OCI-LY1 (cell line): ENCODE measurements at regions not wholly inside any gene's neighbourhood (a gene's known extent, or its start where the extent isn't known, plus 50 kb on each side); places are given as distances from the start of the nearest gene placed in this dataset.

Experiments used
- CTCF ChIP-seq: fragments of 200-600 bp; sonication (generic), shearing (Covaris generic); IDR thresholded peaks from 2 replicates; pipeline ENCODE4 v1.5.1; 2017; ENCODE audit warnings: mild to moderate bottlenecking, antibody characterized with exemption, low read length, moderate library complexity, mixed read lengths
- EZH2 ChIP-seq: fragments of 200-600 bp; sonication (generic), shearing (Covaris generic); IDR thresholded peaks from 2 replicates; pipeline ENCODE4 v1.8.0; 2017; ENCODE audit warnings: borderline replicate concordance, mixed run types, mild to moderate bottlenecking, antibody characterized with exemption, low read length, moderate library complexity, mixed read lengths

DNA sequence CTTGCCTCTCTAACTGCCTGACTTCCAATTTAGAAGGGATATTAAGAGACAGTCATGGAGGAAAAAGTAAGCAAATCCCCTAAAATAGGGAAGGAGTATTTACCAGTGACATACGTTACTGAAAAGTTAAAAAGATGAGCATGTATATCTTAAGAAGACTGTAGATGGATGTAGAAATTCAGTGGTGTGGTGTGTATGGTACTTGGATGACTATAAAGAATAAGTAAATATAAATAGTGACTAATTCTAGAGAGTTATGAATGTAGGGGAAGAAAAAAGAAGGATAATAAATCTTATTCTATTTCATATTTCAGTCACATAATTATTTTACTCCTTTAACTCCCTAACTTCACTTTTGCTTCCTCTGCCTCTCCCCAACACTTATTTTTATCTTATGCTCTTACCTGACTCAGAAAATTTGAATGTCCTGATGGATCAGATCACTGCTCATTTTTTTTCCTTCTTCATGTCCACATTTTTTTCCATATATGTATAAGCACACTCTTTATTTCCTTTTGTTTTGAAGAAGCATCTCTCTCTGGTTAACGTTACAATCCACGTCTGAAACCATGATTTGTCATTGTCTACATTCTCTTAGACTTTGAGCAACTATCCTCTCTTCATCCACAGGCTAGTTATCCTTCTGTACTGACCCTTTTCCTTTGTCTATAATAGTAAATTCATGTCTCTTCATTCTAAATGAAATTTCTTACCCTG is 422.7 kb upstream of the SYT1 start:
- TF ChIP-seq CTCF: no peak
- TF ChIP-seq EZH2: no peak
